Neural progenitor cell (in vitro differentiated cells): ENCODE measurements at regions not wholly inside any gene's neighbourhood (a gene's known extent, or its start where the extent isn't known, plus 50 kb on each side); places are given as distances from the start of the nearest gene placed in this dataset.
"Not testable (repeated sequence)": the region's sequence is repeated elsewhere in the genome, so short reads cannot be mapped to it uniquely, and the experiment has no call there.

Experiments
- CTCF ChIP-seq: fragments of 200-600 bp; sonication (generic); IDR thresholded peaks from 2 replicates; pipeline ENCODE4 v1.5.1; 2017; ENCODE audit warnings: antibody characterized with exemption, mild to moderate bottlenecking
- EZH2 ChIP-seq: fragments of 200-600 bp; sonication (generic); IDR thresholded peaks from 2 replicates; pipeline ENCODE4 v1.6.1; 2017; ENCODE audit warnings: antibody characterized with exemption, mild to moderate bottlenecking, moderate library complexity

- not testable (repeated sequence) for TF ChIP-seq CTCF, EZH2
Measured at GRCh38 chr21:8449807-8450206, 2071.6 kb upstream of the TPTE start.
